GM23338 (cell line): ENCODE measurements at regions not wholly inside any gene's neighbourhood (a gene's known extent, or its start where the extent isn't known, plus 50 kb on each side); places are given as distances from the start of the nearest gene placed in this dataset.

Source experiments
- ATAC-seq: fragments of 200-7000 bp; cut with Tn5 transposase; 3 replicates; pipeline ENCODE4 v1.9.1; 2020
- DNase-seq: peaks from one replicate; pipeline ENCODE4 v3.0.0-alpha.2; 2015; ENCODE audit warnings: low spot score
- H2AFZ ChIP-seq: fragments of 200-600 bp; sonication (generic); 2 replicates; pipeline ENCODE4 v1.8.0; 2016; ENCODE audit warnings: antibody characterized with exemption, mild to moderate bottlenecking, moderate library complexity
- H3F3A ChIP-seq: fragments of 200-600 bp; sonication (generic); replicated peaks from 2 replicates; pipeline ENCODE4 v1.8.0; 2017; ENCODE audit warnings: antibody characterized with exemption, mixed run types, low read depth
- H3K27ac ChIP-seq: fragments of 200-600 bp; sonication (generic); 2 replicates; pipeline ENCODE4 v1.6.1; 2016; ENCODE audit warnings: low read depth
- H3K27me3 ChIP-seq: fragments of 200-600 bp; sonication (generic); 2 replicates; pipeline ENCODE4 v1.8.0; 2016; ENCODE audit warnings: mild to moderate bottlenecking, mixed run types, moderate library complexity; ENCODE audit not compliant: insufficient read depth
- H3K36me3 ChIP-seq: fragments of 200-600 bp; sonication (generic); 2 replicates; pipeline ENCODE4 v1.8.0; 2016; ENCODE audit warnings: mild to moderate bottlenecking; ENCODE audit not compliant: insufficient read depth
- H3K4me1 ChIP-seq: fragments of 200-600 bp; sonication (generic); 2 replicates; pipeline ENCODE4 v1.8.0; 2016; ENCODE audit warnings: mild to moderate bottlenecking, moderate library complexity; ENCODE audit not compliant: insufficient read depth
- H3K4me2 ChIP-seq: fragments of 200-600 bp; sonication (generic); 2 replicates; pipeline ENCODE4 v1.7.1; 2017; ENCODE audit warnings: mixed run types
- H3K4me3 ChIP-seq: fragments of 200-600 bp; sonication (generic); 2 replicates; pipeline ENCODE4 v1.6.1; 2016; ENCODE audit warnings: mixed run types
- H3K79me2 ChIP-seq: fragments of 200-600 bp; sonication (generic); replicated peaks from 2 replicates; pipeline ENCODE4 v1.8.0; 2017; ENCODE audit warnings: mild to moderate bottlenecking; ENCODE audit not compliant: insufficient read depth
- H3K9me2 ChIP-seq: fragments of 200-600 bp; sonication (generic); 2 replicates; pipeline ENCODE4 v1.8.0; 2017; ENCODE audit not compliant: insufficient read depth
- H4K20me1 ChIP-seq: fragments of 200-600 bp; sonication (generic); replicated peaks from 2 replicates; pipeline ENCODE4 v1.8.0; 2017; ENCODE audit warnings: mild to moderate bottlenecking; ENCODE audit not compliant: insufficient read depth
- H3K27ac Mint-ChIP-seq: 2 replicates; pipeline ENCODE4 v1.8.0; 2020; ENCODE audit warnings: inconsistent platforms, mild to moderate bottlenecking, moderate library complexity, mixed read lengths
- H3K27me3 Mint-ChIP-seq: 3 replicates; pipeline ENCODE4 v1.8.0; 2022; ENCODE audit warnings: low read depth, mild to moderate bottlenecking, moderate library complexity, mixed read lengths, inconsistent platforms; ENCODE audit not compliant: insufficient read depth, poor library complexity
- H3K36me3 Mint-ChIP-seq: 3 replicates; pipeline ENCODE4 v1.8.0; 2021; ENCODE audit warnings: low read depth, mild to moderate bottlenecking, inconsistent platforms, moderate library complexity, mixed read lengths
- H3K4me1 Mint-ChIP-seq: 3 replicates; pipeline ENCODE4 v1.8.0; 2020; ENCODE audit warnings: mild to moderate bottlenecking, inconsistent platforms, mixed read lengths
- H3K4me3 Mint-ChIP-seq: 3 replicates; pipeline ENCODE4 v1.8.0; 2021; ENCODE audit warnings: moderate library complexity, mild to moderate bottlenecking, inconsistent platforms, mixed read lengths
- H3K9me3 Mint-ChIP-seq: 3 replicates; pipeline ENCODE4 v1.8.0; 2020; ENCODE audit warnings: moderate library complexity, mild to moderate bottlenecking, inconsistent platforms, mixed read lengths
- ZNF462 ChIP-seq: fragments of 250-450 bp; sonication (Bioruptor Pico); IDR thresholded peaks from 2 replicates; pipeline ENCODE4 v1.5.0; 2020; ENCODE audit warnings: mild to moderate bottlenecking, moderate library complexity
- TF ChIP-seq, protein P1 (sequence below), 2 experiments: fragments of 200-600 bp in 1 of 2; sonication (generic) in 1 of 2; conservative IDR thresholded peaks; 2 replicates each; pipeline versions ENCODE4 v1.5.1 to v1.6.1; 2016 to 2017; ENCODE audit warnings: antibody characterized with exemption in 2 of 2, low read depth in 2 of 2, mild to moderate bottlenecking in 2 of 2, moderate library complexity in 1 of 2

- TF ChIP-seq ZNF462 (CRISPR knock-in tag) = no peak
Observed at GRCh38 chr18:30387401-30387800, 655.1 kb downstream of the DSC3 start (continued).

- H3K9me2 ChIP-seq = no peaks in the 10 kb centered on the region; the same call in 1 of the 2 replicates
- H3K4me2 ChIP-seq = no peak overlapping the region
- no peaks in the 10 kb centered on the region for H3K27me3 ChIP-seq
- TF ChIP-seq, protein P1, sequence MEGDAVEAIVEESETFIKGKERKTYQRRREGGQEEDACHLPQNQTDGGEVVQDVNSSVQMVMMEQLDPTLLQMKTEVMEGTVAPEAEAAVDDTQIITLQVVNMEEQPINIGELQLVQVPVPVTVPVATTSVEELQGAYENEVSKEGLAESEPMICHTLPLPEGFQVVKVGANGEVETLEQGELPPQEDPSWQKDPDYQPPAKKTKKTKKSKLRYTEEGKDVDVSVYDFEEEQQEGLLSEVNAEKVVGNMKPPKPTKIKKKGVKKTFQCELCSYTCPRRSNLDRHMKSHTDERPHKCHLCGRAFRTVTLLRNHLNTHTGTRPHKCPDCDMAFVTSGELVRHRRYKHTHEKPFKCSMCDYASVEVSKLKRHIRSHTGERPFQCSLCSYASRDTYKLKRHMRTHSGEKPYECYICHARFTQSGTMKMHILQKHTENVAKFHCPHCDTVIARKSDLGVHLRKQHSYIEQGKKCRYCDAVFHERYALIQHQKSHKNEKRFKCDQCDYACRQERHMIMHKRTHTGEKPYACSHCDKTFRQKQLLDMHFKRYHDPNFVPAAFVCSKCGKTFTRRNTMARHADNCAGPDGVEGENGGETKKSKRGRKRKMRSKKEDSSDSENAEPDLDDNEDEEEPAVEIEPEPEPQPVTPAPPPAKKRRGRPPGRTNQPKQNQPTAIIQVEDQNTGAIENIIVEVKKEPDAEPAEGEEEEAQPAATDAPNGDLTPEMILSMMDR (conservative IDR thresholded peaks at IDR 0.05; ENCODE audit: low read depth in 2 of 2) = no peak
- H3K27ac ChIP-seq = no peak overlapping the region
- Mint-ChIP-seq H3K4me1 (peaks cover 7% of the 10 kb centered on the region; the same call in 2 of the 3 replicates), H3K27ac (no peak overlapping the region), H3K9me3 (no peaks in the 10 kb centered on the region), H3K27me3 (no peaks in the 10 kb centered on the region), H3K36me3 (no peaks in the 10 kb centered on the region), H3K4me3 (no peak overlapping the region)
- DNase-seq (no peak), ATAC-seq (no peak)
- no peaks in the 10 kb centered on the region for H3K4me1 ChIP-seq
- no peak overlapping the region for H3K4me3 ChIP-seq
- no peaks in the 10 kb centered on the region for H4K20me1 ChIP-seq
- H3F3A ChIP-seq = no peaks in the 10 kb centered on the region
- no peaks in the 10 kb centered on the region for H3K36me3 ChIP-seq
- H3K79me2 ChIP-seq = no peaks in the 10 kb centered on the region
- no peak overlapping the region for H2AFZ ChIP-seq
Observed at GRCh38 chr18:30386624-30387023, 655.9 kb downstream of the DSC3 start.
